ENCODE measurements at regions not wholly inside any gene's neighbourhood (a gene's known extent, or its start where the extent isn't known, plus 50 kb on each side); places are given as distances from the start of the nearest gene placed in this dataset.
"Not testable (repeated sequence)": the region's sequence is repeated elsewhere in the genome, so short reads cannot be mapped to it uniquely, and the experiment has no call there.

DNA sequence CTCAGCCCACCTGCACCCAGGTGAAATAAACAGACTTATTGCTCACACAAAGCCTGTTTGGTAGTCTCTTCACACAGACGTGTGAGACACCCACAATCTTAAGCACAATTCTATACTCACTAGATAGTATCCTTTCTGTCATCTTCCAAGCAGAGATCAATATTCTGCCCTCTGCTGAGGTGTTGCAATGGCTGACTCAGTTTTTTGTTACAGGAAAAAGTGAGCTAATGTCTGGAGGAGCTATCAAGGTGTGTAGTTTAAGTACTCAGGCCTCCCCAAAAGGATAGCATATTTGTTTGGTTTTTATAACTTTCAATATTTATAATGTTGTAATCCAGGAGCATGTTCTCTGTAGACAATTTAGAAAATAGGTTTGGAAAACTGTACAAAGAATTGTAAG, 775.2 kb upstream of the POU3F4 start:
- H3K9me3 Mint-ChIP-seq, result peaks cover 15% of the 10 kb centered on the region
- no peaks in the 10 kb centered on the region for H3K36me3 Mint-ChIP-seq (ENCODE audit: low read depth)
- no peak overlapping the region for H3K27ac Mint-ChIP-seq
- TF ChIP-seq, protein P1, sequence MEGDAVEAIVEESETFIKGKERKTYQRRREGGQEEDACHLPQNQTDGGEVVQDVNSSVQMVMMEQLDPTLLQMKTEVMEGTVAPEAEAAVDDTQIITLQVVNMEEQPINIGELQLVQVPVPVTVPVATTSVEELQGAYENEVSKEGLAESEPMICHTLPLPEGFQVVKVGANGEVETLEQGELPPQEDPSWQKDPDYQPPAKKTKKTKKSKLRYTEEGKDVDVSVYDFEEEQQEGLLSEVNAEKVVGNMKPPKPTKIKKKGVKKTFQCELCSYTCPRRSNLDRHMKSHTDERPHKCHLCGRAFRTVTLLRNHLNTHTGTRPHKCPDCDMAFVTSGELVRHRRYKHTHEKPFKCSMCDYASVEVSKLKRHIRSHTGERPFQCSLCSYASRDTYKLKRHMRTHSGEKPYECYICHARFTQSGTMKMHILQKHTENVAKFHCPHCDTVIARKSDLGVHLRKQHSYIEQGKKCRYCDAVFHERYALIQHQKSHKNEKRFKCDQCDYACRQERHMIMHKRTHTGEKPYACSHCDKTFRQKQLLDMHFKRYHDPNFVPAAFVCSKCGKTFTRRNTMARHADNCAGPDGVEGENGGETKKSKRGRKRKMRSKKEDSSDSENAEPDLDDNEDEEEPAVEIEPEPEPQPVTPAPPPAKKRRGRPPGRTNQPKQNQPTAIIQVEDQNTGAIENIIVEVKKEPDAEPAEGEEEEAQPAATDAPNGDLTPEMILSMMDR (IDR thresholded peaks at IDR 0.05), result no peak
- no peaks in the 10 kb centered on the region for H3K27me3 Mint-ChIP-seq (ENCODE audit: low read depth, poor library complexity)
- H3K4me3 Mint-ChIP-seq, result no peak overlapping the region
- no peak for DNase-seq
- no peaks in the 10 kb centered on the region for H3K4me1 Mint-ChIP-seq

DNA sequence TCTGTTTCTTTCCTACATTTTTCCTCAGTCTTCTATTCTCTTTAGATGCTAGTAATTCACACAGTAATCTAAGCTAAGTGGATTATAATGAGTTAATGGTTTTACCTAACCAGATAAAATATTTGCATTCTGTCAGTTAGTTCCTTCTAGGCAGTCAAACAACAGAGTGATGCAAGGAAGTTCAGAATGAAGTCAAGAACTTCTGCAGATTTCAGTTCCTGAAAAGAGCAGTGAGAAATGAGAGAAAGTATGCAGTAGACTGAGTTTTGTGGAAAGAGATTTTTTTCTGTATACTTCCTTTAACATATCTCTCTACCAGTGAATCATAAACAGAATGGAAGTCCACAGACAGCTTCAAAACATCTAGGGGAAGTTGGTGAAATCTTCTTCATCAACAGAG, 774.0 kb upstream of the POU3F4 start:
- no peaks in the 10 kb centered on the region for H3K27me3 Mint-ChIP-seq (ENCODE audit: low read depth, poor library complexity)
- H3K4me1 Mint-ChIP-seq, result no peaks in the 10 kb centered on the region
- no peak overlapping the region for H3K27ac Mint-ChIP-seq
- peaks cover 18% of the 10 kb centered on the region for H3K9me3 Mint-ChIP-seq
- no peak for DNase-seq
- H3K36me3 Mint-ChIP-seq (ENCODE audit: low read depth), result no peaks in the 10 kb centered on the region
- TF ChIP-seq, protein P1 (IDR thresholded peaks at IDR 0.05), result no peak
- H3K4me3 Mint-ChIP-seq, result no peak overlapping the region

DNA sequence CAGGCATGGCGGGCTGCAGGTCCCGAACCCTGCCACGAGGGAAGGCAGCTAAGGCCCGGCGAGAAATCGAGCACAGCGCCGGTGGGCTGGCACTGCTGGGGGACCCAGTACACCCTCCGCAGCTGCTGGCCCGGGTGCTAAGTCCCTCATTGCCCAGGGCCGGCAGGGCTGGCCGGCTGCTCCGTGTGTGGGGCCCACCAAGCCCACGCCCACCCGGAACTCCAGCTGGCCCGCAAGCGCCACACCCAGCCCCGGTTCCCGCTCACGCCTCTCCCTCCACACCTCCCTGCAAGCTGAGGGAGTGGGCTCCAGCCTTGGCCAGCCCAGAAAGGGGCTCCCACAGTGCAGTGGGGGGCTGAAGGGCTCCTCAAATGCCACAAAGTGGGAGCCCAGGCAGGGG, 769.8 kb upstream of the POU3F4 start:
- not testable (repeated sequence) for H3K27me3 Mint-ChIP-seq (ENCODE audit: low read depth, poor library complexity); H3K4me3 Mint-ChIP-seq; DNase-seq; H3K4me1 Mint-ChIP-seq; H3K36me3 Mint-ChIP-seq (ENCODE audit: low read depth); H3K27ac Mint-ChIP-seq
- peaks cover 22% of the 10 kb centered on the region for H3K9me3 Mint-ChIP-seq

DNA sequence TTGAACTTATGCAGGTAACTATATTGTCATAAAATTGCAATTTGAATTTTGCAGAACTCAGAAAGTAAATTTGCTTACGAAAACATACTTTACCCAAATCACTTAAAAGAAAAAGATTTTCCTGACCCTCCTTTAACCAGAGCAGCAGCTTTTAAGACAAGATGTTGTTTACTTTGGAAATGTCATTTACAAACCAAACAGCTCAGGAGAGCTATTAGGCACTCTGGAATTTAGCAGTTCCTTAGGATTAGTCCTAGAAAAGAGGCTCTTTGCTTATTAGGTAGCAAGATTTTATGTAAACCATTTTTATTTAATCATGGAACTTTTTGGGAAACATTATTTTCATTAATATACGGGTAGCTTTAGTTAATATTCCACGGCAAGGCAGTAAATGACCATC, 765.7 kb upstream of the POU3F4 start:
- no peak for DNase-seq
- Mint-ChIP-seq H3K9me3 (peaks cover 24% of the 10 kb centered on the region), H3K27me3 (ENCODE audit: low read depth, poor library complexity) (no peaks in the 10 kb centered on the region), H3K4me1 (peaks cover 11% of the 10 kb centered on the region), H3K4me3 (no peak overlapping the region), H3K36me3 (ENCODE audit: low read depth) (no peaks in the 10 kb centered on the region), H3K27ac (peak overlapping the region; percentile 54)
- TF ChIP-seq, protein P1 (IDR thresholded peaks at IDR 0.05), result no peak

DNA sequence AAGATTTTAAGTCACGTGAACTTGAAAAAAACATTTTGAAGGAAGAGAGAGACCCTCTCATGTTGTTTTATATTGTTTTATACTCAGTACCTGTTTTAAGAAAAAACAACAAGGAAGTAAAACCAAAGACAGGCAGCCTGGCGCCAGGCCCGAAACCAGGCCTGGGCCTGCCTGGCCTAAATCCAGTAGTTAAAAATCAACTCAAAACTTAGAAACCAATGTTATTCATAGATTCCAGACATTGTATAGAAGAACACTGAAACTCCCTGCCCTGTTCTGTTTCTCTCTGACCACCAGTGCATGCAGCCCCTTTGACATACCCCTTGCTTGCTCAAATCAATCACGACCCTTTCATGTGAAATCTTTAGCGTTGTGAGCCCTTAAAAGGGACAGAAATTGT, 762.4 kb upstream of the POU3F4 start:
- H3K4me3 Mint-ChIP-seq; H3K27me3 Mint-ChIP-seq (ENCODE audit: low read depth, poor library complexity); H3K36me3 Mint-ChIP-seq (ENCODE audit: low read depth); DNase-seq; H3K27ac Mint-ChIP-seq: not testable (repeated sequence)
- Mint-ChIP-seq H3K4me1 (peaks cover 11% of the 10 kb centered on the region), H3K9me3 (peaks cover 29% of the 10 kb centered on the region)

DNA sequence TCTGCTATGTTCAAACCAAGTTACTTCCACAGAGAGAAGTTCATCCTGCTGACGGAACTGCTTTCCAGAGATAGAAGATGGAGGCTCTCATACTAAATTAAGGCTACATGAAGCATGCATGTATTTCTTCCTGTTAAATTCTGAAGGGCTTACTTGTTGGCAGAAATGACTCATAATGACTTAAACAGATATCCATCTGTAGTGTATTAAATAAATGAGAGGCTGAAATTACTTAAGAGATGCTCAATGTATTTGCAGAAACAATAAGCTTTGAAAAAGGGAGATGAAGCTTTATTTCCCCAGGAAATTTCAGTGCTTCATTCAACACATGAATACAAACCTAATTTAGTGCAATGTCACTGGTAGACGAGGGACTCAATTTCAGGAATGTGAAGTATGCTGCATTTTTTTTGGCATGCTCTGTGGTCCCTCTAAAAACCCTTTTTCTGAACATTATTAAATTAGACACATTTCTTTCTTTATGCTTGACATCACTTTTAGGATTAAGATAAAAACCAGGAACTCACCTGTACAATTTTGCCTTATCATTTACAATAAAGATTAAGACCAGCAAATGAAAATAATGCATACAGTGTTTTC, 759.1 kb upstream of the POU3F4 start:
- H3K4me1 Mint-ChIP-seq, result no peaks in the 10 kb centered on the region
- peaks cover 30% of the 10 kb centered on the region for H3K9me3 Mint-ChIP-seq
- no peaks in the 10 kb centered on the region for H3K36me3 Mint-ChIP-seq (ENCODE audit: low read depth)

DNA sequence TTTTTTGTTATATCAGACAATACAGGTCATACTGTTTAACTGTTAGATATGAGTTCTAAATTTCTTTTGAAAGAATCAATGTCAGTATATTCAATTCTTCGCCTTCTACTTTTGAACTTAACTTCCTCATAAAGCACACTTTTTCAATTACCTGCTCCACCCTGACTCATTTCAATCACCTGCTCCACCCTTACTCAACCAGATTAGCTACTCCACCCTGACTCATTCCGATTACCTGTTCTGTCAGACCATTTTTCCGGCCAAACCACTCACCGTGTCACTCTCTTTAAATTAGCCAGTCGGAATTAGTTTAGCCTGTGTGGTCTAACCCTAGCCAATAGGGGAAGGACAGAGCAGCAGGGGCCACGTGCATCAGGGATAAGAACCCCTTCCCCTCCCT, 751.8 kb upstream of the POU3F4 start:
- no peak for DNase-seq
- TF ChIP-seq, protein P1 (IDR thresholded peaks at IDR 0.05), result no peak
- Mint-ChIP-seq H3K36me3 (ENCODE audit: low read depth) (no peaks in the 10 kb centered on the region), H3K4me1 (no peaks in the 10 kb centered on the region), H3K27ac (no peak overlapping the region), H3K4me3 (no peak overlapping the region), H3K9me3 (peaks cover 13% of the 10 kb centered on the region), H3K27me3 (ENCODE audit: low read depth, poor library complexity) (no peaks in the 10 kb centered on the region)

More for the DNA sequence above, 759.1 kb upstream of the POU3F4 start:
- H3K27ac Mint-ChIP-seq, result no peak overlapping the region
- no peaks in the 10 kb centered on the region for H3K27me3 Mint-ChIP-seq (ENCODE audit: low read depth, poor library complexity)
- no peak overlapping the region for H3K4me3 Mint-ChIP-seq
- DNase-seq, result no peak
- TF ChIP-seq, protein P1 (IDR thresholded peaks at IDR 0.05), result no peak
